PC-3 (cell line): ENCODE measurements at regions not wholly inside any gene's neighbourhood (a gene's known extent, or its start where the extent isn't known, plus 50 kb on each side); places are given as distances from the start of the nearest gene placed in this dataset.

Source experiments
- ATAC-seq: fragments of 200-7000 bp; cut with Tn5 transposase; 2 replicates; pipeline ENCODE4 v1.9.1; 2020; ENCODE audit warnings: mild to moderate bottlenecking, moderate library complexity
- BruUV-seq: library from RNA; stranded (reverse); fragments of 400-500 nt; replicated peaks from 2 replicates; lab custom pipeline; 2021; lab: Mats Ljungman, UMichigan
- CTCF ChIA-PET: fragments of 300-600 bp; sonication (Branson Sonifier 250); formaldehyde crosslinking; loops from one replicate; lab custom pipeline; 2022; ENCODE audit warnings: antibody characterized with exemption; lab: Charles Lee
- POLR2A ChIA-PET: fragments of 300-600 bp; sonication (Branson Sonifier 250); formaldehyde crosslinking; loops from one replicate; lab custom pipeline; 2022; ENCODE audit warnings: antibody characterized with exemption; ENCODE audit not compliant: unreplicated experiment; lab: Charles Lee
- DNase-seq: peaks from one replicate; pipeline ENCODE4 v3.0.0-alpha.2; 2015
- H2AFZ ChIP-seq: fragments of 300-600 bp; sonication (generic); 2 replicates; pipeline ENCODE4 v1.6.0; 2016; ENCODE audit warnings: antibody characterized with exemption, low read length
- H3F3A ChIP-seq: fragments of 300-600 bp; sonication (generic); one replicate; pipeline ENCODE4 v1.6.0; 2017; ENCODE audit warnings: antibody characterized with exemption, low read length, control low read depth, mild to moderate bottlenecking; ENCODE audit not compliant: unreplicated experiment
- H3K27ac ChIP-seq: fragments of 300-600 bp; sonication (generic); 2 replicates; pipeline ENCODE4 v1.5.1; 2016; ENCODE audit warnings: mild to moderate bottlenecking, low read length
- H3K27me3 ChIP-seq: fragments of 300-600 bp; sonication (generic); 2 replicates; pipeline ENCODE4 v1.6.1; 2016; ENCODE audit warnings: low read length, mixed read lengths
- H3K36me3 ChIP-seq: fragments of 300-600 bp; sonication (generic); 2 replicates; pipeline ENCODE4 v1.6.1; 2016; ENCODE audit warnings: low read depth, mixed run types, low read length, mixed read lengths
- H3K4me1 ChIP-seq: fragments of 300-600 bp; sonication (generic); 2 replicates; pipeline ENCODE4 v1.5.1; 2016; ENCODE audit warnings: low read length; ENCODE audit not compliant: insufficient read depth
- H3K4me2 ChIP-seq: fragments of 300-600 bp; sonication (generic); 2 replicates; pipeline ENCODE4 v1.6.0; 2016; ENCODE audit warnings: low read length
- H3K4me3 ChIP-seq: fragments of 300-600 bp; sonication (generic); 2 replicates; pipeline ENCODE4 v1.5.1; 2016; ENCODE audit warnings: mild to moderate bottlenecking, low read length, mixed read lengths
- H3K79me2 ChIP-seq: fragments of 300-600 bp; sonication (generic); 2 replicates; pipeline ENCODE4 v1.6.1; 2017; ENCODE audit warnings: low read length, mixed read lengths
- H3K9ac ChIP-seq: fragments of 300-600 bp; sonication (generic); 2 replicates; pipeline ENCODE4 v1.6.0; 2016; ENCODE audit warnings: mild to moderate bottlenecking, low read length
- H3K9me2 ChIP-seq: fragments of 300-600 bp; sonication (generic); replicated peaks from 2 replicates; pipeline ENCODE4 v1.6.1; 2016; ENCODE audit warnings: mixed run types, low read length, mixed read lengths
- H3K9me3 ChIP-seq: fragments of 300-600 bp; sonication (generic); 2 replicates; pipeline ENCODE4 v1.6.1; 2016; ENCODE audit warnings: low read length, mixed read lengths
- H4K20me1 ChIP-seq: fragments of 300-600 bp; sonication (generic); 2 replicates; pipeline ENCODE4 v1.6.1; 2016; ENCODE audit warnings: low read length, mixed read lengths
- CTCF ChIP-seq: fragments of 300-600 bp; sonication (generic); conservative IDR thresholded peaks from 2 replicates; pipeline ENCODE4 v1.5.1; 2017; ENCODE audit warnings: antibody characterized with exemption, low read depth, mild to moderate bottlenecking, low read length
- EZH2 ChIP-seq: fragments of 300-600 bp; sonication (generic); IDR thresholded peaks from one replicate; pipeline ENCODE4 v1.6.1; 2017; ENCODE audit warnings: antibody characterized with exemption, mild to moderate bottlenecking, low read length; ENCODE audit not compliant: unreplicated experiment
- EZH2phosphoT487 ChIP-seq: fragments of 300-600 bp; sonication (generic); IDR thresholded peaks from 2 replicates; pipeline ENCODE4 v1.6.1; 2018; ENCODE audit warnings: mild to moderate bottlenecking, antibody characterized with exemption, low read length, borderline replicate concordance
- intact Hi-C: fragments of 100-400 bp; cut with micrococcal nuclease; formaldehyde crosslinking; loops from 2 replicates; pipeline ENCODE4 v1.9.0; 2023

DNA sequence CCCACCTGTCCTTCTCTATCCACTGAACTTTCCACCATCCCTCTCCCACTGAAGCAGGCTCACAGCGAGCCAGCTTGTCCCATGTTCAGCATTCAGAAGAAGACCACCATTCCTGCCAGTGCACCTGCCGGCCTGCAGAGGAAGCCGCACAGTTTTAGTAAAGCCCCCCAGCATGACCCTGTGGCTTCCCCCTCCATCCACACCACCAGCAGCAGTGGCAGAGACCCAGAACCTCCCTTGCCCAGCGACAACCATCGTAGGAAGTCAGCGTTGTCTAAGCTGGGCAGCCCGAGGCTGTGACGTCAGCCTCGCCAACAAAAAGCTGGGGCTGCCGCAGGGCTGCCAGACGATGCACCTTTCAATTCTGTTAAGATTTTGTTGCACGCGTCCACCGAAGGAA, 66.6 kb upstream of the TAMM41 start:
- intact Hi-C loops: no loop called here
- Histone ChIP-seq H2AFZ (no peak overlapping the region), H3K4me3 (no peak overlapping the region), H3K4me1 (no peaks in the 10 kb centered on the region), H3K9me2 (no peaks in the 10 kb centered on the region), H3K4me2 (no peak overlapping the region), H3K9ac (no peak overlapping the region), H3F3A (no peaks in the 10 kb centered on the region), H3K36me3 (no peaks in the 10 kb centered on the region), H3K27ac (no peak overlapping the region), H3K9me3 (no peaks in the 10 kb centered on the region), H3K79me2 (no peaks in the 10 kb centered on the region), H3K27me3 (peaks cover 54% of the 10 kb centered on the region), H4K20me1 (no peaks in the 10 kb centered on the region)
- CTCF ChIA-PET: no interaction called here
- no peak for TF ChIP-seq CTCF
- ATAC-seq: no peak
- POLR2A ChIA-PET: no interaction called here
- no TSS peak for BruUV-seq
- DNase-seq: no peak

GRCh38 chr3:11914041-11914440, 67.4 kb upstream of the TAMM41 start:
- DNase-seq (no peak), ATAC-seq (no peak)
- H3K4me2 ChIP-seq: no peak overlapping the region
- no peaks in the 10 kb centered on the region for H3K36me3 ChIP-seq
- H3K27me3 ChIP-seq: peaks cover 48% of the 10 kb centered on the region
- no peaks in the 10 kb centered on the region for H4K20me1 ChIP-seq
- no peak overlapping the region for H3K9ac ChIP-seq
- no peaks in the 10 kb centered on the region for H3K79me2 ChIP-seq
- H3K4me3 ChIP-seq: no peak overlapping the region
- BruUV-seq: no TSS peak
- TF ChIP-seq CTCF: no peak
- TF ChIP-seq EZH2phosphoT487: no peak
- no peak for TF ChIP-seq EZH2
- intact Hi-C loops: no loop called here
- H3K4me1 ChIP-seq: no peaks in the 10 kb centered on the region
- no peaks in the 10 kb centered on the region for H3F3A ChIP-seq
- no peaks in the 10 kb centered on the region for H3K9me3 ChIP-seq
- no peak overlapping the region for H2AFZ ChIP-seq
- no peak overlapping the region for H3K27ac ChIP-seq
- CTCF ChIA-PET: no interaction called here
- POLR2A ChIA-PET: no interaction called here
- no peaks in the 10 kb centered on the region for H3K9me2 ChIP-seq

DNA sequence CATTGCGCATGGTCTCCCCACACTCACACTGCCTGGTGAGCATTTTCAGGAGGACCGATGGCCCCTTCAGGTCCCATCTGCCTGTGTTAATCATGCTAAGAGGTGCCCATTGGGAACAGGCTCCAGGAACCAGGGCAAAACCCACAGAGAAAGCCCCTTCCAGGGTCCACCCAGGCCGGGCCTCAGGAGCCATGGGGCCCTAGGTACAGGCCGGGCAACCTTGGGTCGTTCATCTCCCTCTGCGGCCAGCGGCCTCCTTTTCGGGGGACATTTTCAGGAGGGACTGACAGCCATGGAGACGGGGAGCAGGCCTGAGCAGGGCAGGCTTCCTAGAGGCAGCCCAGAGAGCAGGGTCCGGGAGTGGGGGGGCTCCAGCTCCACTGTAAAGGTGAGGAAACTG, 68.0 kb upstream of the TAMM41 start:
- no peaks in the 10 kb centered on the region for H3F3A ChIP-seq
- no peaks in the 10 kb centered on the region for H4K20me1 ChIP-seq
- no peaks in the 10 kb centered on the region for H3K79me2 ChIP-seq
- no peaks in the 10 kb centered on the region for H3K9me2 ChIP-seq
- ChIA-PET CTCF (no interaction called here), POLR2A (no interaction called here)
- H3K27ac ChIP-seq: no peak overlapping the region
- no peaks in the 10 kb centered on the region for H3K4me1 ChIP-seq
- H2AFZ ChIP-seq: no peak overlapping the region
- no TSS peak for BruUV-seq
- no peaks in the 10 kb centered on the region for H3K36me3 ChIP-seq
- H3K27me3 ChIP-seq: peaks cover 45% of the 10 kb centered on the region
- TF ChIP-seq EZH2: no peak
- TF ChIP-seq CTCF: no peak
- no peak for TF ChIP-seq EZH2phosphoT487
- no peak overlapping the region for H3K4me2 ChIP-seq
- no peak overlapping the region for H3K4me3 ChIP-seq
- H3K9ac ChIP-seq: no peak overlapping the region
- intact Hi-C loops: no loop called here
- H3K9me3 ChIP-seq: no peaks in the 10 kb centered on the region
- no peak for DNase-seq
- ATAC-seq: no peak
